ENCODE measurements at regions not wholly inside any gene's neighbourhood (a gene's known extent, or its start where the extent isn't known, plus 50 kb on each side); places are given as distances from the start of the nearest gene placed in this dataset.
"Not testable (repeated sequence)": the region's sequence is repeated elsewhere in the genome, so short reads cannot be mapped to it uniquely, and the experiment has no call there.

- TF ChIP-seq POLR2A (IDR thresholded peaks at IDR 0.05; ENCODE audit: low read length): no peak
- TF ChIP-seq GATA1 (IDR thresholded peaks at IDR 0.05; ENCODE audit: low read depth, low read length): no peak
- no peak for DNase-seq
Observed at GRCh38 chr4:159705334-159705733, 602.5 kb downstream of the RAPGEF2 start.

GRCh38 chr4:159706704-159707103, 603.8 kb downstream of the RAPGEF2 start:
- DNase-seq: no peak
- TF ChIP-seq POLR2A (IDR thresholded peaks at IDR 0.05; ENCODE audit: low read length) (no peak), GATA1 (IDR thresholded peaks at IDR 0.05; ENCODE audit: low read depth, low read length) (no peak)

GRCh38 chr4:159715180-159715579, 612.3 kb downstream of the RAPGEF2 start:
- not testable (repeated sequence) for DNase-seq

- TF ChIP-seq POLR2A (IDR thresholded peaks at IDR 0.05; ENCODE audit: low read length) (no peak), GATA1 (IDR thresholded peaks at IDR 0.05; ENCODE audit: low read depth, low read length) (no peak)
Observed at GRCh38 chr4:159719531-159719930, 616.7 kb downstream of the RAPGEF2 start.

GRCh38 chr4:159722052-159722451, 619.2 kb downstream of the RAPGEF2 start:
- DNase-seq: no peak
- TF ChIP-seq GATA1 (IDR thresholded peaks at IDR 0.05; ENCODE audit: low read depth, low read length): no peak
- TF ChIP-seq POLR2A (IDR thresholded peaks at IDR 0.05; ENCODE audit: low read length): no peak

More at GRCh38 chr4:159719531-159719930, 616.7 kb downstream of the RAPGEF2 start:
- DNase-seq: no peak

GRCh38 chr4:159722918-159723317, 620.0 kb downstream of the RAPGEF2 start:
- TF ChIP-seq GATA1 (IDR thresholded peaks at IDR 0.05; ENCODE audit: low read depth, low read length): no peak
- no peak for TF ChIP-seq POLR2A (IDR thresholded peaks at IDR 0.05; ENCODE audit: low read length)
- DNase-seq: no peak

- no peak for DNase-seq
- TF ChIP-seq GATA1 (IDR thresholded peaks at IDR 0.05; ENCODE audit: low read depth, low read length) (no peak), POLR2A (IDR thresholded peaks at IDR 0.05; ENCODE audit: low read length) (no peak)
Observed at GRCh38 chr4:159723341-159724048, 620.6 kb downstream of the RAPGEF2 start.

- DNase-seq: no peak
Observed at GRCh38 chr4:159725571-159725970, 622.7 kb downstream of the RAPGEF2 start.

GRCh38 chr4:159735281-159736207, 632.7 kb downstream of the RAPGEF2 start:
- DNase-seq: no peak

More at GRCh38 chr4:159725571-159725970, 622.7 kb downstream of the RAPGEF2 start:
- TF ChIP-seq GATA1 (IDR thresholded peaks at IDR 0.05; ENCODE audit: low read depth, low read length) (no peak), POLR2A (IDR thresholded peaks at IDR 0.05; ENCODE audit: low read length) (no peak)

GRCh38 chr4:159736411-159736810, 633.5 kb downstream of the RAPGEF2 start:
- no peak for DNase-seq
- no peak for TF ChIP-seq GATA1 (IDR thresholded peaks at IDR 0.05; ENCODE audit: low read depth, low read length)
- TF ChIP-seq POLR2A (IDR thresholded peaks at IDR 0.05; ENCODE audit: low read length): no peak

More at GRCh38 chr4:159735281-159736207, 632.7 kb downstream of the RAPGEF2 start:
- TF ChIP-seq POLR2A (IDR thresholded peaks at IDR 0.05; ENCODE audit: low read length) (no peak), GATA1 (IDR thresholded peaks at IDR 0.05; ENCODE audit: low read depth, low read length) (no peak)

- DNase-seq: no peak
Observed at GRCh38 chr4:159743971-159744370, 641.1 kb downstream of the RAPGEF2 start.

GRCh38 chr4:159747983-159748382, 645.1 kb downstream of the RAPGEF2 start:
- no peak for DNase-seq
- TF ChIP-seq POLR2A (IDR thresholded peaks at IDR 0.05; ENCODE audit: low read length): no peak
- no peak for TF ChIP-seq GATA1 (IDR thresholded peaks at IDR 0.05; ENCODE audit: low read depth, low read length)

More at GRCh38 chr4:159743971-159744370, 641.1 kb downstream of the RAPGEF2 start:
- TF ChIP-seq POLR2A (IDR thresholded peaks at IDR 0.05; ENCODE audit: low read length): no peak
- no peak for TF ChIP-seq GATA1 (IDR thresholded peaks at IDR 0.05; ENCODE audit: low read depth, low read length)

GRCh38 chr4:159748834-159749444, 646.1 kb downstream of the RAPGEF2 start:
- no peak for DNase-seq
- no peak for TF ChIP-seq POLR2A (IDR thresholded peaks at IDR 0.05; ENCODE audit: low read length)
- TF ChIP-seq GATA1 (IDR thresholded peaks at IDR 0.05; ENCODE audit: low read depth, low read length): no peak

GRCh38 chr4:159757499-159757898, 654.6 kb downstream of the RAPGEF2 start:
- TF ChIP-seq POLR2A (IDR thresholded peaks at IDR 0.05; ENCODE audit: low read length) (no peak), GATA1 (IDR thresholded peaks at IDR 0.05; ENCODE audit: low read depth, low read length) (no peak)
- no peak for DNase-seq

Data from erythroblast (primary cell).